HG02623 (cell line): ENCODE measurements at regions not wholly inside any gene's neighbourhood (a gene's known extent, or its start where the extent isn't known, plus 50 kb on each side); places are given as distances from the start of the nearest gene placed in this dataset.

ENCODE experiments used
- ATAC-seq: cut with Tn5 transposase; IDR thresholded peaks from one replicate; pipeline ENCODE4 v1.9.1; 2021; ENCODE audit warnings: moderate library complexity; ENCODE audit not compliant: unreplicated experiment

DNA sequence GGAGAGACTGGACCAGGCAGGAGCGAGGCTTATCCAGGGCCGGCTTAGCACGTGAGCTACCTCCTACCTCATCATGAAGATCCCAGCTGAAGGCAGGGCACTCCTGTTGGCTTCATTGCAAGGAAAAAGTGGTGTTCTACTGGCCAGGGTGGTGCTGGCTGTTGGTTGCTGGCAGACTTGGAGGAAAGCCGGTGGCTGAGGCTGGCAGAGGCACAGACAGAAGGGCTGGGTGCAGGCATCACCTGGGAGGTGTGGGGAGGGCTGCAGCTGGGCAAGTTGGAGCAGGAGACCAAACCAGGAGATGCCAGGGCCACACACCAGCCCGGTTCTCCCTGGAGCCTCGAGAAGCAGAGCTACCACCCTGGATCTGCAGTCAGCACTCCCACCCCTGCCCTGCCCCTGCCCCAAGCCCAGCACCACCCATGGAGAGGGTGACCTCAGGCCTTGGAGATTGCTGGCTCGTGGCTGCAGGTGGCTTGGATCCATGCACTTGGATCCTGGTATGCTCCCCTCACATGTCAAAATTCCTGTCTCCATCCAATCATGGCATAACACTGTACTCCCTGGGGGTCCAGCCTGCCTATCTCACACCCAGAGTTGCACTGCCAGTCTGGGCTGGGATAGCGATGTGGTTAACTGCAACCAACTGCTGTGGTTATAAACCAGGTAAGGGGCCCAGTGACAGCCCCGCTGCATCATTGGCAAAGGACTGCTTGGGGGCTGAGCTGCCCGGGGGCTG lies 49.7 kb downstream of the GLI2 start:
- ATAC-seq = no peak

DNA sequence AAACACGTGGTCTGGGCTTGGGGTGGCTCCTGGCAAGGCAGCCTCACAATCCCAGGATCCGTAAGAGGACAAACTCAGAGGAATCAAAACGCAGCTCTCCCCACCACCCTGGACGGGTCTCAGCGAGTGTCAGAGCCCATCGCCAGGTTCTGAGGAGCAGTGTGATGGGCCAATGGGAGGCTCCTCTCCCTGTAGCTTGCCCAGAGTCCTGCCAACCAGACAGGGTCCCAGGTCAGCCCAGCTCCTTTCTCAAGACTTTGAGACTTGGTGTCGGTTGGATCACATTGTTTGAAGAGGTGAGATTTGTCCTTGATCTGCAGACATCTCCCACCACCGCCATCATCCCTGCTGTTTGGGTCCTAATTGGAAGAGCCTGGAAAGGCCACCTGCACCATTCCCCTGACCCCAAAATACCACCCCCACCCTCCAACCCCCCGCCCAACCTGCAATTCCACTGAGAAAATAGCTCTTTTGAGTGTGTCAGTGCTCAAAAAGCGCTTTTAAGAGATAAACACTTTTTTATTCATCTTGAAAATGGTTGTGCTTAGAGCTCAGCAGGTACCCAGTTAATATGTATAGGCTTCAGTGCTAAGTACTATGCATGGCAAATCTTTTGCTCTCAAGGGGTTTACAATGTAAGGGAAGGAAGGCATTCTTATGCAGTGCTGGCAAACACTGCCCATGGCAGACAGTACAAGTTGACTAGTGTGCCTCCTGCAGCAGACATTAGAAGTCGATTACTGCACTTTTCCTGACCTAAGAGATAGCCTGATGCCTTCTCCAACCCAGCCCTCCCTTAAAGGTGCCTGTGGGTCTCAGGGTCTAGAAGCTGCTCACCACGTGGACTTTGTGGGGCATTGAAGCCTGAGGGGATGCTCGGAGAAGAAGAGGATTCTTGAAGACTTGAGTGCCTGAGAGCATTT lies 50.6 kb downstream of the GLI2 start:
- no peak for ATAC-seq

DNA sequence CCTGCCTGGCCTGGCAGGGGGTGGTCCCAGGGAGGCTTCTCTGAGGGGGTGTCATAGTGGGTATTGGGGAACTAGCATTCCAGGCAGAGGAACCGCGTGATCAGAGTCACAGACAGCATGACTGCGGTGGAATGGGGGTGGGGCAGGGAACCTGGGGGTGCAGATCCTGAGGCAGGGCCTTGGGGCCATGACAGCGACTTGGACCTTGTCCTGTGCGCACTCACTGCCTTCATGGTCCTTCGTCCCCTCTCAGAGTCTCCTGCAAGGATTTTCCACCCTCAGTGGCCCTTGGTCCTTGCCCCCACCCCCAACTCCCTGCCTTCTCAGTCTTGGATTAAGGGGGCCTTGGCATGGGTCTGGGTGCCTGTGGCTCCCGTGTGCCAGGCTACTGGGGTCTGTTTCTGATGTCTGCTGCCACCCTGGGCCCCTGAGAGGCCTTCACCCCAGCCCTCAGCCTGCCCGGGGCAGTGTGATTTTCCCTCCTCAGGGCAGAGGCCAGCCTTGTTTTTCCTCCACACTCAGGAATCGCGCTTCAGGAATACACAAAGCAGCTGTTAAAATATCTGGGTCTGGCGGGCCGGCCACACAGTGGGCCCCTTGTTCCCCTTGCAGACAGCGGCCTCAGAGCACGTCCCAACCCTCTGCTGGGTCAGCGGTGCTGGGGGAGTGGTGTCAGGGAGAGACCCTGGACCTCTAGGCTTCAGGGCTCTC lies 51.6 kb downstream of the GLI2 start:
- no peak for ATAC-seq

DNA sequence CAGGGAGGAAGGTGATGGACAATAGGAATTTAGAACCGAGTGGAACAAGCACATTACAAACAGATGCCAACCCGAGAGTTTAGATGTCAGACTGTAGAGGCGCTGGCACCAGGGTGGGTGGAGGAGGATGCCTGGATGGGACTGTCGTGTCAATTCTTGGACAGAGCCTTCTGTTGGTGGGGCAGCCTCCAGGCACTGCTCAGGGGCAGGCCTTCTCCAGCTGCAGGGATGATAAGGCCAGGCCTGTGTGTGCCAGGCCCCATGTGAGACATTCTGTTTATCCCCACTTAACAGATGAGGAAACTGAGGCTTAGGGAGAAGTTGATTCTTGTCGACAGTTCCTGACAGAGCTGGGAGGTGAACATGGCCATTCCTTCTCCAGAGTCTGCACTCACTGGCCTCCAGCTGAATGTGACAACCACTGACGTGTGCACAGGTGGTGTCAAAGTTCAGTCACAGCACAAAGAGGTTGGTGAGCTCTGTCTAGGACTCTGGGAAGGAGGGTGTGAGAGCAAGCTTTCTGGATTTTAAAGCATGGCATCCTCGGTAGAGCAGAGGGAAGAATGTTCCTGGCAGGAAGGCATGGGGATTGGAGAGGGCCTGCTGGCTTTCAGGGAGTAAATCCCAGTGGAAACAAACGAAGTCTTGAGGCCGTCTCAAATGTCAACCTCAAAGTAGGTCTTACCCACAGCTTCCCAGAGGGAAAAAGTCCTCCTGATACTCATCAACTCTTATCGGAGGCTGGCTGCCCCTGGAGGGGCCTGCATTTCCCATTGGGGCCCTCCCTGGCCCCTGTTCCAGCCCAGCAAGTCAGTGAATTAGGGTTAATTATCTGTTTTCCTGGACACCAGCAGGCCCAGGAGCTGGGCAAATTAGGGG lies 52.4 kb downstream of the GLI2 start:
- ATAC-seq = no peak

DNA sequence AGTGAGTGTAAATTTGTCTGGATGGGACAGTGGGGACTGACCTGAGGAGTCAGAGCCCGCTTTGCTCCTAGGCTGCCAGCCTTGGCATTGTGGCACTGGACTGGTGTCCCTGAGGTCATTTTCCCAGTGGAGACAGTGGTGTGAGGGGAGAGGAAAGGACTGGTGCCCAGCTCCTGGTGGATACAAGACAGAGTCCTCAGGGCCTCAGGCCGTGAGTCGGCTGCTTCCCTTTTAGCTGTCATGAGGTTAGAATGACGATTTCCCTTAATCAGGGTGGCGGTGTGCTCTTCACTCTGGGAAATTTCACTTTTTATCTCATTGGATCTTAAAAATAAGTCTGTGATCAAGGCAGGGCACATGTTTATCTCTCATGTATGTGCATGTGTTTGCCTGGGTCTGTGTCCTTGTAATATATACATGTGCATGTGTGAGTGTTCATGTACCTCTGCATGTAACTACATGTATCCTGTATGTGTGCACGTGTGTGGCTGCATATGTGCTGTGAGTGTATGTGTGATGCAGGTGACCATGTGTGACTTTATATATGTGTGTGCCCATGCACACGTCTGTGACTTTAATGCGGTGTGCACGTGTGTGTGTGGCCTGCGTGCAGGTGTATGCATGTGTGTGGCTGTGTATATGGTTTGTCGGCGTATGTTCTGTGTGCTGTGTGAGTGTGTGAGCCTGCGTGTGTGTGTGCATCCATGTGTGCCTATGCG lies 55.7 kb downstream of the GLI2 start:
- ATAC-seq = no peak

DNA sequence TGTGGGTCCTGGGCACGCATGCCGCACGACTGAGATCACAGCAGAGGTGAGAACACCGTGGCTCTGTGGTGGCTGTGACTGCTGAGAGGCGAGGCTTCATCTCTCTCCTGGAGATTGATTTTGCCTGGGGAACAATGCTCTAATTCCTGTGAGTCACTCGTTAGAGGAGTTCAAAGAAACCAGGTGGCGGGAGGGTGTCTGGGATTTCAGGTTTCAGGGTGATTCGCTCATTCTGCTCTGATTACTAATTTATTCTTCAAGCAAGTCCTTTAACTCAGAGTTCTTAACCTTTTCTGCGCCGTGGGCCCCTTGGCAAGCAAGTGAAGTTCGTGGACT lies 56.3 kb downstream of the GLI2 start:
- ATAC-seq = no peak

DNA sequence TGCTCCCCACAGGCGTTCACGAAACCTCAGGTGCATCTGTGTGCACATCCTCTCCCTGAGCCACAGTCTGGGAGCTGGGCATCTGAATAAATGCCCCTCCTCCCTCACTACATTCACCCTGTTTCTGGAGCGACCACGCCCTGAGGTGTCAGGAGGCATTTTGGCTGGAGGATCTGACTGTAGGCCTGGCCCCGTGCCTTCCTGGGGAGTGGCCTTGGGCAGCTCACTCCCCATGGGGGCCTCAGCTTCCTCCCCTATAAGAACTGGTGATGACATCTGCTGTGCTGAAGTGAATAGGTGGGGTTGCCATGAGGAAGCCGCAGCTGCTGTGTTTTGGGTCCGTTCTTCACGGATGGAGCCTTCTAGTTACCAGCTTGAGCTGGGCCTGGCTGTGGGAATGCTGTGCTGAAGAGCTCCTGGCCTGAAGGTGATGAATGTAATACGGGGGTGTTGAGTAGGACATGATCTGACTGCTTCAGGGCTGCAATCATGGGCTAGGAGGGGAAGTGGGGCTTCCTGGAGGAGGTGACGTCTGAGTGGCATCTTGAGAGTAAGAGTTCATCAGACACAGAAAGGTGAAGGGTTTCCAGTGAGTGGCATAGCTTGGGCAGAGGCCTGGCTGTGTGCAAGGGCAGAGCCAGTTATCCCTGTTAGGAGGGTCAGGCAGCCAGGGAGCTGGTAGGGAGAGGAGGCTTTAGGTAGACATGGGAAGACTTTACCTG lies 58.2 kb downstream of the GLI2 start:
- ATAC-seq = no peak

DNA sequence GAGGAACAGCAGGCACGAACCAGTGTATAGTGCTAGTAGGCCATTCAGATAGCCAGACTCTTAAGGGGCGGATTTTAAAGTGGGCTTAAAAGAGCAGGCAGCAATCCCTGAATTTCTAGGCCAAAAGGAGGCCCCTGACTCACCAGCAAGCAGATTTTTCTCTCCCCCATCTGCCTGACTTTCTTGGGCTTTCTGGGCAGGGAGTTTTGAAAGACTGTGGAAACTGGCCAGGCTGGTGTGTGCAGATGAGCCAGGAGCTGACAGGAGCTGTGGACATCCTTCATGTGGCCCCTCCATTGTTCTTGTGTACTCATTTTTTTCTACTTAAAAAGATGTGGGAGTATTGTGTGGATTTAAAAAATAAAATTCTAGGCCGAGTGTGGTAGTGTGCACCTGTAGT lies 59.0 kb downstream of the GLI2 start:
- no peak for ATAC-seq

DNA sequence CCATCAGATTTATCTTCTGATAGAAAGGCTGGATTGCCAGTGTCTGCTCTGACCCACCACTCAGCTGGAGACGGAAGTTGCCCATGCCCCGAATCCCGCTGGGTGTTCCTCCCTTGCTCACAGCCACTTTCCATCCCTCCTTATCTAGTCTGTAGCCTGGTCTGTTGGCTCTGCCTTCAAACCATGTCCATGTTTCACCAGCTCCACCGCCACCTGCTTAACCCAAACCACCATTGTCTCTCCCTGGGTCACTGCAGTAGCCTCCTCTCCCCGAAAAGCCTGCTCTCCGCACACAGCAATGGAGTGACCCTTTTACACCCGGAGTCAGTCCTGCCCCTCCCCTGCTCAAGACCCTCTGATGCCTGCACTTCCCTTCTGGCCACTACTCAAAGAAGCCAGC lies 60.4 kb downstream of the GLI2 start:
- no peak for ATAC-seq

DNA sequence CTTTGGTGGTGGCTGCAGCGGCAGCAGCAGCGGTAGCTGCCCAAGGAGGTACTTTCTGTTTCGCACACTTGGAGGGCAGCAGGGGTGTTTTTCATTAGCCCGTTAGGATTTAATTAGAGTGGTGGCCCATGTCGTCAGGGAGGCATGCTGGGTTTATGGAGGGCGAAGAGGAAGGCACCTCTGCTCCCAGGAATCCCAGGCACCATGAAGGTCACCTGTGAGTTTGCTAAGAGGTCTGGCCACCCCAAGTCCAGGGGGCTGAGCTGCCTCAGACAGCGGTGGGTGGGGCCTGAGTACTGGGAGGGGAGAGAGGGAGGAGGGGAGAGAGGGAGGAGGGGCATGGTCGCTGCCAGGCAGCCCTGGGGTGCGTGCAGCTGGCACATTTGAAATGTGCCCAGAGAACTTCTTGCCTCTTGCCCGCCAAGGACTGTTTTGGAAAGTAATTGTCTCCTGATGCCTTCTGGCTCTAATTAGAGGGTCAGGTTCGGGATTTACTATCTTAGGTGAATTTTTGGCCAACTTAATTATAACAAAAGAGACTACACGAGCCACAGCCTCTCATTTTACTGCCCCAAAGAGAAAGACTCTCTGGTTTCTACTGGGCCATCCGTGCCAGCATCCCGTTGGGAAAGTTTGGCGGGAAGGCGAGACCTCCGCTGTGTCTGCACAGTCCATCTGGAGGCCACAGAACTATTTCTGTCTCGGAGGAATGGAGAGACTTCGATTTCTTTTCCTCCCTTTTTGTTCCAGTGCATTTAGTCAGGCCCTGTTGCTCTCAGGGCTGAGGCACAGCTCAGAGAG lies 62.0 kb downstream of the GLI2 start:
- no peak for ATAC-seq

DNA sequence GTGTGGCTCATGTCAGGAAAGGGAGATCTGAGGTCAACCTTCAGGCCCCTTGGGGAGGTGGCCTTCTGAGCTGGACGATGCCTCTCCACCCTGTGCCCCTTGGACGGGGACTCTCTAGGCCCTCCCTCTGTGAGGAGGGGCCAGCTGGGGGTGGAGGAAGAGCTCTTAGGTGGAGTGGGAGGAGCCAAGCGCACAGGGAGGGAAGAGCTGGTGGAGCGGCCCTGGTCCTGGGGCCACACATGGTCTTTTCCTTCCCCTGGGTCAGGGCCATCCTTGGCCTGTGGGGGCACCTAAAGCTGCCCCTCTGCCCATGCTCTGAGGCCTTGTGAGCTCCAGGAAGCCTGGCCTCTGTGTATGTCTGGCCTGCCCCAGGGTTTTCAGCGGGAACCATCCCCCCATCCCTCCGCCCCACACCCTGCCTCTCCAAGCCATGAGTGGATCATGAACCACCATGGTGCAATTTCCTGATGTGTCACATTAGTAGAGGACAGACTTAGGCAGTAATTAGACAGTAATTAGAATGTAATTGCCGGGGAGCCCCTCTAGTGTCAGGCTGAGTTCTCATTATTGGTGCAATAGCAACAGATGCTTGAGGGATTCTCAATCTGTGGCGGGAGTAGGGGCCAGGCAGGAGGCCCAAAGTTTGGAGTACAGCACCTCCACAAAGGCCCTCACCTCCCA lies 63.0 kb downstream of the GLI2 start:
- no peak for ATAC-seq

DNA sequence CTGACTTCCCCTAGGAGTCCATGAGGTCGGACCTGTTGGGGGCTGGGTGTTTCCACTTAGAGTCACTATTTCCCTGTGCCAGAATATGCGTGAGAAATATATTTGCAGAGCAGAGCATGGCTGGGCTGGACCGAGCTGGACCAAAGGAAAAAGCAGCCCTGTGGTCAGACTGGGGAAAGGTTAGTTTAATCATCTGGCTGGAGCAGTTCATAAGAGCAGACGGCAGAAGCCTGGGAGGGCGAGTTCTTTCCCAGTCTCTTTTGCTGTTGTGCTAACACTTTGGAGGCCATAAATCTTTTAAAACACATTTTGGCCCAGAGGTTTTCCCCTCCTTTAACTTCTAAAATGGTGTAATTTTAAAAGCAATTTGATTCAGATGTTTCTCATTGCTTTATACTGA lies 66.5 kb downstream of the GLI2 start:
- ATAC-seq = no peak

DNA sequence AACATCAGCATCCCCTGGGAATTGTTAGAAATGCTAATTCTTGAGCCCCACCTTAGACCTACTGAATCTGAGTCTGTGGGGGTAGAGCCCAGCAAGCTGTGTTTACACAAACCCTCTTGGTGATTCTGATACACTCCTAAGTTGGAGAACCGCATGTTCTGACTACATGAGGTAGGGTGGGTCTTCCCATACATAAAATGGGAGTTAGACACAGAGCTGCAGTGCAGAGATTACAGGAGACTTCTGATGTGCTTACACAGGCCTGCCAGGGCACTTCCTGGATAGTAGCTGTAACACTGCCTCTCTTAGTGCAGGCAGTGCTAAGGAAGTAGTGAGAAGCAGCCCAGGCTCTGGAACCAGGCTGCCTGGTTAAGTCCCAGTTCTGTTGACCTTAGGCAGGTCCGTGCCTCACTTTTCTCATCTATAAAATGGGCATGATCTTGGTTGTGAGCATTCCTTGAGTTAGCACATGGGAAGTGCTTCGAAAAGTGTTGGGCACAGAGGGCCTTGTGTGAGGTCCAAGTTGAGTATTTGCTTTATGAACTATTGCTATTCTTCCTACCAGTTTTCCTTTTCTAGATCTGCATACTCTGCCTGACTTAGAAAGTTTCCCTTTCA lies 67.3 kb downstream of the GLI2 start:
- no peak for ATAC-seq

DNA sequence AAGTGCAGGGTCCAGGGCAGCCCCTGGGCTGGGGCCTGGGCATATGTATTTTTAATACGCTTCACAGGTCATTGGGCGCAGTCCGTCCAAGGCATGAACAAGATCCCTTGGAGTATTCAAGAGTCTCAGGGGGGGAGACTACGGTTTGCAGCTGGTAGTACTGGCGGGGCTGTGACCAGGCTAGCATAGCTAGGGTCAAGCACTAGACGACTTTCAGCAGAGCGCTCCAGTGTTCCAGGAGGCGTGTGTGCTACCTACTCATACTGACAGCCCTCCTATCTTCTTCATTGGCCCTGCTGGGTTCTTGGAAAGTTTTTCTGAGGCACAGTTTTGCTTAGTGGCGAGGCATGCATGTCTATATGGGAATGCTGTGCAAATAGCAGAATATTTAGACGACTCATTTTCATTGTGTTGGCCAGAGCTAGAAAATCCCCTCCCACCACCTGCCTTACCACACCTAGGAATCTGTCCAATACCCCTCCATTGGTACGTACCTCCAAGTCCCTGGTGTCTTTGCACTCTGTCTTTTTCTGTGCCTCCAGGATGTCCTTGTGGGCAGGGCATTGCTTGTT lies 68.2 kb downstream of the GLI2 start:
- ATAC-seq = no peak

DNA sequence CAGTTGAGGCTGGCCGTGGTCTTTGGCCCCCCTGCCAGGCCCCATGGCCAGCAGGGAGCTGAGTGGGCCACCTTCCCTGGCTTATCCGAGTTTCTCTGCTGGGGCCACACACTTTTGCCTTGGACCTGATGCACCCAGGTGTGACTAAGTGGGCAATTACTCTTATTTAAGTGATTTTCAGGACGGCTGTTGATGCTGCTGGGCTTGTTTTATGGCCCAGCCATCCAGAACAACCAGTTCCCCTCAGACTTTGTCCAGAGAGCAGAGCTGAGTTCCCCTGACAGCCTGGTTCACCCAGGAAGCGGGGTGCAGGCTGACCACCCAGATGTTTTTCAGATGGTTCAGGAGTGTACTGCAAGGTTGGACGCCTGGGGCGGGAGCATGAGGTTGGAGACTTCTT lies 68.8 kb downstream of the GLI2 start:
- no peak for ATAC-seq

DNA sequence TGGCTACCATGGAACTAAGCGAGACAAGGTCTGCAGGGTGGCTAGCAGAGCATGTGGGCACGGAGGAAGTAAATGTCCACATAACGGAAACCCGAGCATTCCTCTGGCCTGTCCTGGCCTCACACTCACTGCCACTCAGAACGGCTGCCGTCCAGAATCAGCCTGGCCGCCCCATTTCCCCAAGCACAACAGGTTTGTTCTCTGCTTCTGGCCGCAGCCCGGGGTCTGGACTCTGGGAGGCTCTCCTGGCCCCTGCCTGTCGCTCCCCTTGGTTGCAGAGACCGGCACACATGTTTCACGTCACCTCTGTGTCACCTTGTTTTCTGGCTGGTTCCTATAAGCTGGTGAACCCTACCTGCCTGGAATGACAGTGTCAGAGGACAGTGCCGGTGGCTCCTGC lies 69.3 kb downstream of the GLI2 start:
- ATAC-seq = no peak

DNA sequence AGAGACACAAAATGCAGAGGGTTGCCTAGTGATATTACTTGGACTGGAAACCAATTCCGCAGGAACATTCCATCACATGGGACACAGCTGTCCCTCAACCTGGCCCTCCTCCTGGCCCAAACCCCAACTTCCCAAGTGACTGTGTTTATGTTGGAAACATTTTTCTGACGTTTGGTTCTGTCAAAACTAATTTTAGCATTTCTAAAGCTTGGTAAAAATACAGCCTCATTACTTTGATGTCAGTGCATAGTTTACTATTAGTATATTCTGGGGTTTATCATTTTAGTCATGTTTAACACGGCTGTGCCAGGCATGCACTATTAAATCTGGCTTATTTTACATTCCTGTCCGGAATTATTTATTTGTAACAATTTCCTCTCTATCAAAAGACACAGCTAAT lies 69.9 kb downstream of the GLI2 start:
- ATAC-seq = no peak
